IPS-20b (cell line): ENCODE measurements at regions not wholly inside any gene's neighbourhood (a gene's known extent, or its start where the extent isn't known, plus 50 kb on each side); places are given as distances from the start of the nearest gene placed in this dataset.
A peak's percentile ranks its signal among the peaks of the same experiment; 100 is the strongest.

Experiments
- H3K27ac ChIP-seq: one replicate; pipeline ENCODE4 v1.5.1; 2013; ENCODE audit warnings: low read length
- H3K27me3 ChIP-seq: 2 replicates; pipeline ENCODE4 v1.6.1; 2013; ENCODE audit warnings: mild to moderate bottlenecking, low read length, inconsistent platforms; ENCODE audit not compliant: insufficient read depth
- H3K36me3 ChIP-seq: 2 replicates; pipeline ENCODE4 v1.6.1; 2013; ENCODE audit warnings: low read depth, mild to moderate bottlenecking, inconsistent platforms, low read length, moderate library complexity; ENCODE audit not compliant: insufficient read depth
- H3K4me1 ChIP-seq: 2 replicates; pipeline ENCODE4 v1.6.1; 2013; ENCODE audit warnings: mild to moderate bottlenecking, control low read depth, inconsistent platforms, low read length, moderate library complexity; ENCODE audit not compliant: insufficient read depth
- H3K4me3 ChIP-seq: 2 replicates; pipeline ENCODE4 v1.5.1; 2013; ENCODE audit warnings: mild to moderate bottlenecking, low read length, inconsistent platforms
- H3K9ac ChIP-seq: 2 replicates; pipeline ENCODE4 v1.6.1; 2013; ENCODE audit warnings: low read depth, mild to moderate bottlenecking, inconsistent platforms, low read length, moderate library complexity
- H3K9me3 ChIP-seq: 2 replicates; pipeline ENCODE4 v1.6.1; 2013; ENCODE audit warnings: mild to moderate bottlenecking, low read depth, low read length, inconsistent platforms; ENCODE audit not compliant: insufficient read depth

DNA sequence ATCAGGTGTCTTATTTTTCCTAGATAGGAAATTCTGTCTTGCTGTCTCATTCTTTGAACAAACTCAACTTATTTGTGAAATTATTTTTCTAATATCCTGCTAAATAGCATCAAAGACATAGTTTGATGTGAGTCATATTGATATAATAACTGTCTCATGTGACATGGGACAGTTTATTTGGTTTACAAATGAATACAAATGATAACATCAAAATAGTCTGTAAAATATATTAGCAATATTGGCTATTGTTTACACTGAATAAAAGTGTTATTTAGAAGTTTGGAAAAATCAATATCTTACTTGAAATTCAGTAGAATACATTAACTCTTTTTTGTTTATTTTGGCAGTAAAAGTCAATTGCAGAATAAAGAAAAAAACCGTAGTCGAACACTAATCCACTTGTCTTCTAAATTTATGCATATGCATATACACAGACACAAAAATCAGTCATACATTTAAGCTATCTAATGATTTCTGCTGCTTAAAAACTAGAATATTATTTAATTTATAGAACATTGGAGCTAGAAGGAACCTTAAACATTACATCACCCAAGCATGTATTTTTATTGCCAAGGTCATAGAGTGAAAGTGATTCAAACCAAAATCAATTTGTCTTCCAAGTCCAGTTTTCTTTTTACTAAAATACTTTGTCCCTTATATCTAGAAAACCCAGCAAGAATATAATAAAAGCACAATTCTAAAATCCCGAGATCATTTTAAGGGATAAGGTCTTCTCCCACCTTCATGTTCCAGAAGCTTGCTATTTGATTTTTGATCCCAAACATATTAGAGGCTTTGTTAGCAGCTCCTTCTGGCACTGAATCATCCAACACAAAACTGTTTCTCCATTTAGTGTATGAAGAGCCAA, 776.5 kb upstream of the SLITRK1 start:
- no peak overlapping the region for H3K27ac ChIP-seq
- H3K4me3 ChIP-seq, result no peak overlapping the region
- H3K36me3 ChIP-seq, result no peaks in the 10 kb centered on the region
- H3K9ac ChIP-seq, result no peak overlapping the region
- no peaks in the 10 kb centered on the region for H3K27me3 ChIP-seq
- H3K9me3 ChIP-seq, result no peaks in the 10 kb centered on the region
- peaks cover 32% of the 10 kb centered on the region for H3K4me1 ChIP-seq

DNA sequence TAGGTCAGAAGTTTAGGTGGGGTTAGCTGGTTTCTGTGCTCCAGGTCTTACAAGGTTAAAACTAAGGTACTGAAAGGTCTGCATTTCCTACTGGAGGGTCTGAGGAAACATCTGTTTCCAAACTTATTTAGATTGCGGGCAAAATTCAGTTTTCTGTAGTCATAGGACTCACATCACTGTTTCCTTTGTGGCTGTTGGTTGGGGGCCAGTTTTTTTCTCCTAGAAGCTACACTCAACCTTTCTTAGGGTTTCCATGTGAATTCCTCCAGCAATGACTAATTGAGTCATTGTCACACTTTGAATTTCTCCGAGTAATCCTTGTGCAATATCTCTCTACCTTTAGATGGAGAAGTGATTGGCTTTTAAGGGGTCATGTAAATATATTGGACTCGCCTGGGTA, 773.4 kb upstream of the SLITRK1 start:
- H3K9ac ChIP-seq, result peak overlapping the region; percentile 36; the same call in 1 of the 2 replicates
- no peaks in the 10 kb centered on the region for H3K36me3 ChIP-seq
- H3K4me3 ChIP-seq, result peak overlapping the region; percentile 7; the same call in 1 of the 2 replicates
- peak overlapping the region; percentile 37 for H3K27ac ChIP-seq
- H3K27me3 ChIP-seq, result no peaks in the 10 kb centered on the region
- H3K9me3 ChIP-seq, result no peaks in the 10 kb centered on the region
- H3K4me1 ChIP-seq, result peaks cover 20% of the 10 kb centered on the region; the same call in 1 of the 2 replicates

DNA sequence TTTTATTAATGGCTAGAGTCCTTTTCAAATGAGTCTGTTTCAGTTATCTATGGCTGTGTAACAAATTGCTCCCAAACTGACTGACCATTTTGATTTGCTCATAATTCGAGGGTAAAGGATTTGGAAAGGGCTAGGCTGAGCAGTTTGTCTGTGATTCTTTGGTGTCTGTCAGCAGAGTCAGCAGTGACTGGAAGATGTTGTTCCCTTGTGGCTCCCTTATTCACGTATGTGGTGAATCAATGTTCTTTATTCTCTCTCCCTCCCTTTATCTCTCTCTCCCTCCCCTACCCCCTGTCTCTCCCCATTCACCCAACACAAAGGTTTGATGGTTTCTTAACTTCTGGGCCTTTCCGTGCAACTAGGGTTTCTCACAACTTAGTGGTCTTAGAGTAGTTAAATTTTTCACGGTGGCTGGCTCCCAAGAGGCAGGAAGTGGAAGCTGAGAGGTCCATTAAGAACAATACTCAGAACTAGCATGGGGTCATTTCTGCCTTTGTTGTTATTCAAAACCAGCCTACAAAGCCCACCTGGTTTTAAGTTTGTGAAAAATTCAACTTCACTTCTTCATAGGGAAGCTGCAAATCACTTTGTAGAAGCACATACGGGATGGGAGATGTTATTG, 772.5 kb upstream of the SLITRK1 start:
- peak overlapping the region; percentile 7; the same call in 1 of the 2 replicates for H3K4me3 ChIP-seq
- no peaks in the 10 kb centered on the region for H3K9me3 ChIP-seq
- H3K27me3 ChIP-seq, result no peaks in the 10 kb centered on the region
- peaks cover 20% of the 10 kb centered on the region; the same call in 1 of the 2 replicates for H3K4me1 ChIP-seq
- H3K27ac ChIP-seq, result peak overlapping the region; percentile 68
- H3K9ac ChIP-seq, result peak overlapping the region; percentile 59; the same call in 1 of the 2 replicates
- no peaks in the 10 kb centered on the region for H3K36me3 ChIP-seq

DNA sequence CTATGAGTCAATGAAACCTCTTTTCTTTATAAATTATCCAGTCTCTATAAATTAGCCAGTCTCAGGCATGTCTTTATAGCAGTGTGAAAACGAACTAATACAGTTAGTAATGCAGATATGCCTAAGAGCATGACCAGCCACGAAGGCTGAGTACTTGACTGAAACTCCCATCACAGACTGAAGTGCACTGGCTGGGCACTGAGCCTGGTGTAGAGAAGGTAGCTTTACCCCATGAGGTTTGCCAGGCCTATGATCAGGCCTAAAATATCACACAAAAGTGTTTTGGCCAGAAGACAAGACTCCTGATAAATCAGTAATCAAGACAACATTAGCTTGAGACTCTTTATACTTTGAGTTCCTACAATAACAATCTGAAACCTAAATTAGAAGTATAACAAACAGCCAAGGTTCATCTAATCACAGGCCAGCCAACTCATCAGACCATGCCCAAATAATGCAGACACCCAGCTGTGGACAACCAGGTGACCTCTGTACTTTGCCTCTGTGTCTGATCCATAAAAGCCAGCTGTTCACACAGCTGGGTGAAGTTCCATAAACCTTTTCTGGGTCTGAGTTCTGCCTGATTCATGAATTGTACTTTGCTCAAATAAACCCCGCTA, 771.8 kb upstream of the SLITRK1 start:
- H3K27me3 ChIP-seq, result no peaks in the 10 kb centered on the region
- H3K36me3 ChIP-seq, result no peaks in the 10 kb centered on the region
- H3K4me1 ChIP-seq, result peaks cover 20% of the 10 kb centered on the region; the same call in 1 of the 2 replicates
- H3K27ac ChIP-seq, result peak overlapping the region; percentile 68
- peak overlapping the region; percentile 59; the same call in 1 of the 2 replicates for H3K9ac ChIP-seq
- no peak overlapping the region for H3K4me3 ChIP-seq
- H3K9me3 ChIP-seq, result no peaks in the 10 kb centered on the region

DNA sequence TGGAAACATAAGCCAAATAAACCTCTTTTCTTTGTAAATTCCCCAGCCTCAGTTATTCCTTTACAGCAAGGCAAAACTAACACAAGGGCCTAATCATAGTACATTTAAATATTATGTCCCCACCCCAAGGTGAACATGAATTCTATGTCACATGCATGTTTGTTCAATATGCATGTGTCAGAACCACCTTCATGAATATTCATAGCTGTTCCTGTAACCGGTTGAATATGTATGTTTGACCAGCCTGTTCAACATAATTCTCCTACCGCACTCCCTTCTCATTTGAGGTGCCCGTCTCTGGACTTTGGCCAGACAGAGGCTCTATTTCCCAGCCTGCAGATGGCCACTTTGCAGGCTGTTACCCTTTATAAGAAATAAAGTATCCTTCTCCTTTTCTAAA, 769.4 kb upstream of the SLITRK1 start:
- H3K27ac ChIP-seq, result no peak overlapping the region
- no peak overlapping the region for H3K9ac ChIP-seq
- no peaks in the 10 kb centered on the region for H3K9me3 ChIP-seq
- H3K36me3 ChIP-seq, result no peaks in the 10 kb centered on the region
- H3K27me3 ChIP-seq, result no peaks in the 10 kb centered on the region
- H3K4me1 ChIP-seq, result peaks cover 20% of the 10 kb centered on the region; the same call in 1 of the 2 replicates
- no peak overlapping the region for H3K4me3 ChIP-seq

DNA sequence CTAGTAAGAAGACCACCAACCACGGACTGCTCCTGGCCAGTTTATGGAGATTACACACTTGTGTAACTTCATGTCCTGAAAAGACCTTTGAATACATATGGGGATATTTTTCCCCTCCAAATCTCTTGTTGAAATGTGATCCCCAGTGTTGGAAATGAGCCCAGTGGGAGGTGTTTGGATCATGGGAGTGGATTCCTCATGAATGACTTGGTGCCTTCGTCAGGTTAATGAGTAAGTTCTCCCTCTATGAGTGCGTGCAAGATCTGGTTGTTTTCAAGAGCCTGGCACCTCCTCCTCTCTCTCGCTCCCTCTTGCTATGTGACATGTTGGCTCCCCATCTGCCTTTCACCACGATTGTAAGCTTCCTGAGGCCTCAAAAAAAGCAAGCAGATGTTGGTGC, 769.0 kb upstream of the SLITRK1 start:
- Histone ChIP-seq H3K27me3 (no peaks in the 10 kb centered on the region), H3K4me3 (no peak overlapping the region), H3K9ac (no peak overlapping the region), H3K27ac (no peak overlapping the region), H3K9me3 (no peaks in the 10 kb centered on the region), H3K4me1 (peaks cover 18% of the 10 kb centered on the region; the same call in 1 of the 2 replicates), H3K36me3 (no peaks in the 10 kb centered on the region)

DNA sequence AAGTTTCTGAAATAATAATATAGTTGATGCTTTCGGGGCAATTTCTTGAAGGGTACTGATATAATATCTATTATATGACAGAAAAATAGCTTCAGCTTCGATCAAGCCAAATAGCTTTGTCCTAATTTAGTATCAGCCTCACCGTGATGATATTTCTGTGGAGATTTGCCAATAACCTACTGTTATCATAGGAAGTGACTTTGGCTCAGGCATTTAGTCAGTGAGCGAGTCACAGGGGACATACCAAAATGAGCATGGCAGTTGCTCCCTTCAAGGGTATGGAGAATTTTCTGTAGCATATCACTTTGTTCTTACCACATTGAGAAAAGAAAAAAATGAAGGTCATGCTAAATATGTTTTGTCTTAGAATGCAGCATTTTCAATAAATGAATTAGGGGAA, 767.6 kb upstream of the SLITRK1 start:
- H3K27ac ChIP-seq, result no peak overlapping the region
- H3K36me3 ChIP-seq, result no peaks in the 10 kb centered on the region
- H3K4me3 ChIP-seq, result no peak overlapping the region
- no peak overlapping the region for H3K9ac ChIP-seq
- H3K9me3 ChIP-seq, result no peaks in the 10 kb centered on the region
- H3K4me1 ChIP-seq, result peaks cover 5% of the 10 kb centered on the region; the same call in 1 of the 2 replicates
- no peaks in the 10 kb centered on the region for H3K27me3 ChIP-seq

DNA sequence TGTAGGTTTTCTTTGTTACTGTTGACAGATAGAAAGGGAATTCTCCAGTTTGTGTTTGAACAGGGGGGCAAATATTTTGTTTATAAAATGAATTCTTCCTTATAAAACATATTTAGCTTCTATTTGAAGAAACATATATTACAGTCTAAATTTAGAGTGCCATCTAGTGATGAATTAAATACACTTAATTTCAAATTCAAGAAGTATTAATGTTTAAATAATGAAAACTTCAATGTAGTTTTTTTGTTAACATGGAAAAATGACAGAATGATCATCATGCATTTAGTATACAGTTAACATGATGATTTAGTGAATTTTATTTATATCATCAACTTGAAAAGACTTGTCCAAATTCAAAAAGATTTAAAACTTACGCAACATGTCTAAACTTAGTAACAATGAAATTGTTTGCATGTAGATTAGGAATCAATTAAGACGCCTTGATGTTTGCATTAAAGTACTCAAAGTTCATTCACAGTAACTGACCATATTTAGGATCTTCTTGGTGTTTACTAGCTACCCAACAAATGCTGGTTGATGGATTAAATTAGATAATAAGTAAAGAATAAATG, 765.9 kb upstream of the SLITRK1 start:
- Histone ChIP-seq H3K9ac (no peak overlapping the region), H3K27me3 (no peaks in the 10 kb centered on the region), H3K4me3 (no peak overlapping the region), H3K27ac (no peak overlapping the region), H3K36me3 (no peaks in the 10 kb centered on the region), H3K4me1 (no peaks in the 10 kb centered on the region; the same call in 1 of the 2 replicates), H3K9me3 (no peaks in the 10 kb centered on the region)

DNA sequence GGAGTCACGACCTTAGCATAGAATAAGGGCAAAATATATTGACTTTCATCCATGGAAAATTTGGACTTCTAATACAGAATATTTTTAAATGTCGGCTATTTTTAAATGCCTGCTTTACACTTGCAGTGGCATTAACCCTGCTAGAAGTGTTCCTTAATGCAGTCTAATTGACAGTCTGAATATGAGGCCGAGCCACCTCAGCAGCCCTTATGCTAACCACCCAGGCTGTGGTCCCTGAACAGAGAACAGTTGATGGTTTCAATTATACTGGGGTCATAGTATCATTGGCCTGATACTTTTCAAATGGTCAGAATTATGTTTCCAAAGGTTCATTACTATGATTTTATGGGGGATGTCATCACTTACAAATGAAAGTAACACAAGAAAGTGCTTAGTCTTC, 764.7 kb upstream of the SLITRK1 start:
- H3K36me3 ChIP-seq, result no peaks in the 10 kb centered on the region
- no peaks in the 10 kb centered on the region for H3K27me3 ChIP-seq
- H3K9me3 ChIP-seq, result no peaks in the 10 kb centered on the region
- no peaks in the 10 kb centered on the region; the same call in 1 of the 2 replicates for H3K4me1 ChIP-seq
- H3K4me3 ChIP-seq, result no peak overlapping the region
- no peak overlapping the region for H3K9ac ChIP-seq
- H3K27ac ChIP-seq, result no peak overlapping the region

DNA sequence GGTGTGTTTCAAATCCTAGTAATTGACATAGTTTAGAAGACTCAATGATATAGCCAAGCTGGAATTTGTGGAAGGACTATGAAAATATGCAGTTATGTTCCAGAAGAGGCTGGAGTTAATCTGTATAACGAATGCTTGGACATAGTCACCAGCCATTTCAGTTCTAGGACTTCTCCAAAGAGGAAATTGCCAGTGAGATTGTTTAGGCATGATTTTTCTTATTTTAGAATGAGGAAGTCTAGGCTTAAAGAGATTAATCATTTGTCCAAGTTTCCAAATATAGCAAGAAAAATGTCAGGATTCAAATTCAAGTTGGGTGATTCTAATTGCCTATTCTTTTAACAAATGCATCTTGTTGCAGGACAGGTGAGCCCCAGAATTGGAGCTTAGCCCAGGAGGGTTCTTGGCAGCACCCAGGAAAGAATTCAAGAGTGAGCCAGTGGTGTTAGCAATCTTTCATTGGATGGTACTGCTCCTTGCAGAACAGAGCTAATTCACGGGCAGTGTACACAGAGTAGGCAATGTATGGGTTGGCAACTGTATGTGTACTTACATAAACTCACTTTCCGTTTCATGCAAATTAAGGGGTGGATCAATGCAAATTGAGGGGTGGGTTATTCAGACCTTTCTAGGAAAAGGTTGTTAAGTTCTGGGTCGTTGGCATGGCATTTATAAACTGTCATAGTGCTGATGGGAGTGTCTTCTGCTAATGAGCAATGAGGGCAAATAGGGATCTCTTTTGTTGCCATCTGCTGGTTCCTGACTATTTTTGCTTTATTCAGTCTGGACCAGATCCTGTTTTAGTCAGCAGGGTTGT, 763.1 kb upstream of the SLITRK1 start:
- no peak overlapping the region for H3K4me3 ChIP-seq
- H3K36me3 ChIP-seq, result no peaks in the 10 kb centered on the region
- no peaks in the 10 kb centered on the region for H3K9me3 ChIP-seq
- H3K27me3 ChIP-seq, result no peaks in the 10 kb centered on the region
- H3K27ac ChIP-seq, result no peak overlapping the region
- H3K4me1 ChIP-seq, result no peaks in the 10 kb centered on the region; the same call in 1 of the 2 replicates
- H3K9ac ChIP-seq, result no peak overlapping the region

DNA sequence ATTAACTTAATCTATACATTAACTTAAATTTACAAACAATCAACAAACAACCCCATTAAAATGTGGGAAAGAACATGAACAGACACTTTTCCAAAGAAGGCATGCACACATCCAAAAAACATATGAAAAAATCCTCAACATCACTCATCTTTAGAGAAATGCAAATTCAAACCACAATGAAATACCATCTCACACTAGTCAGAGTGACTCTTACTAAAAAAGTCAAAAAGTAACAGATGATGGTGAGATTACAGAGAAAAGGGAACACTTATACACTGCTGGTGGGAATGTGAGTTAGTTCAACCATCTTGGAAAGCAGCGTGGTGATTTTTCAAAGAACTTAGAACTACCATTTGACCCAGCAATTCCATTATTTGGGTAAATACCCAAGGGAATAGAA, 759.2 kb upstream of the SLITRK1 start:
- Histone ChIP-seq H3K36me3 (no peaks in the 10 kb centered on the region), H3K27ac (no peak overlapping the region), H3K4me1 (no peaks in the 10 kb centered on the region)

More for the DNA sequence above, 759.2 kb upstream of the SLITRK1 start:
- no peak overlapping the region for H3K4me3 ChIP-seq
- H3K9me3 ChIP-seq, result no peaks in the 10 kb centered on the region
- no peak overlapping the region for H3K9ac ChIP-seq
- no peaks in the 10 kb centered on the region for H3K27me3 ChIP-seq
